NCI-H146 treated with DMSO at 0.1 percent for 48 hours (cell line): ENCODE measurements at regions not wholly inside any gene's neighbourhood (a gene's known extent, or its start where the extent isn't known, plus 50 kb on each side); places are given as distances from the start of the nearest gene placed in this dataset.

Source experiments
- DNase-seq: peaks from one replicate; lab custom pipeline; 2025; ENCODE audit not compliant: unreplicated experiment; lab: John Stamatoyannopoulos, UW

GRCh38 chr22:22433770-22434169 is 74.8 kb downstream of the ZNF280B start:
- no peak for DNase-seq
